Skin epidermis (tissue), 12 donors: ENCODE measurements at regions not wholly inside any gene's neighbourhood (a gene's known extent, or its start where the extent isn't known, plus 50 kb on each side); places are given as distances from the start of the nearest gene placed in this dataset.

Source experiments
- H3K27ac ChIP-seq, 21 experiments: fragments of 200-600 bp; sonication (generic) in 11 of 21; one replicate each; pipeline ENCODE4 v1.5.0; 2020; ENCODE audit warnings: mild to moderate bottlenecking in 3 of 21, inconsistent platforms in 2 of 21, moderate library complexity in 2 of 21
- H3K4me3 ChIP-seq, 7 experiments: fragments of 200-600 bp; sonication (generic) in 2 of 7; one replicate each; pipeline ENCODE4 v1.5.0; 2020; ENCODE audit warnings: inconsistent platforms in 2 of 7, mild to moderate bottlenecking in 2 of 7, moderate library complexity in 1 of 7

GRCh38 chr10:78366663-78367411, 333.2 kb downstream of the RPS24 start:
- Histone ChIP-seq H3K27ac (no peak overlapping the region), H3K4me3 (no peak overlapping the region)

DNA sequence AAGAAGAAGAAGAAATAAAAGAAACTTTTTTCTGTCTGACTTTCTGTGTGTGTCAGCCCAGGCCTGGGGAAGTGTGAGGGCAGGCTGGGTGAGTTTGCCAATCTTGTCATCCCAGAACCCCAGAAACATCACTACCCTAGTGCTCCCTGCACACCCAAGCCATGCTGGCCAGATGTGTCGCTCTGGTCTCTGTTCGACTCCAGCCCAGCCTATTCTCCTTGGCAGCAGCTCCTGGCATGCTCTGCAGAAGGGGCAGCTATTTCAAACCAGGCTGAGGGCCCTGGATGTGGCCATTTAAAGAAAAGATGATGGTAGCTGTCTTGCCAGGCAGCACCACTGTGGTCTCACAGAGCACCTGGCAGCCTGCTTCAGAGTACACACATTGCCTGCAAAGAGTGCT, 334.1 kb downstream of the RPS24 start:
- Histone ChIP-seq H3K27ac (no peak overlapping the region), H3K4me3 (no peak overlapping the region)

DNA sequence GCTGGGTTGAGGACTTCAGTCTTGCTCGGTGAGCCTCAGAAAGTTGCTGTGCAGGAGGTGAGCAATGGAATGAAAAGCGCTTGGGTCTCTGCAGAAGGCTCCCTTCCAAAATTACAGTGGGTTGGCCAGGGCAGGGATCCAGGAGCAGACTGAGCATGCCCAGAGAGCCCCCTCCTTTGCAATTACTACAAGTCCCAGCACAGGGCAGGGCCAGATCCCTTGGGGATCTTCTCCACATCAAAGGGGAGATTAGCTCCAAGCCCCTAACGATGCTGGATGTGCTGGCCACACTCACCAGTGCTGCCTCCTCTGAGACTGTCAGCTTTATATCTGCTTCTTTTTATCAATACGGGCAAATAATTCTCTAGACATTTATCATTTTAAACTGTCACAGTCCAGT, 337.5 kb downstream of the RPS24 start:
- H3K27ac ChIP-seq = no peak overlapping the region

DNA sequence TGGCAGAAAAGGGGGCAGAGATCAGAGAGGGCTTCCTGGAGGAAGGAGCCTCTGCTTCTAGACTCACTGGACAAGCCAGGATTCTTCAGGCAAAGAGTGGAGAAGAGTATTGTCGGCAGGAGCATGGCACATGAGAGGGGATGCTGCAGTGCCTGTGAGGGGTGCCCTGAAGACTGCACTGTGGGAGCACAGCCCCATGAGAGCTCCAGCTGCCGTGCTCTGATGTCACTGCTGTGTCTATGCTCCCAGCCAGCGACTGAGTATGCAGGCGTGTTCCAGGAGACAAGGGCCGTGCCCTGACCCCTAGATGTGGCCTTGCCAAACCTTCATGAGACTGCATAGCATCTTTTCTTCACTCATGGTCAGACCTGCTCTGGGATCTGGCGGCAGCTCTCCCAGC, 339.1 kb downstream of the RPS24 start:
- Histone ChIP-seq H3K4me3 (no peak overlapping the region), H3K27ac (no peak overlapping the region)

More for the DNA sequence above, 337.5 kb downstream of the RPS24 start:
- H3K4me3 ChIP-seq = no peak overlapping the region

- no peak overlapping the region for H3K4me3 ChIP-seq
Observed at GRCh38 chr10:78374331-78375028, 340.8 kb downstream of the RPS24 start.

DNA sequence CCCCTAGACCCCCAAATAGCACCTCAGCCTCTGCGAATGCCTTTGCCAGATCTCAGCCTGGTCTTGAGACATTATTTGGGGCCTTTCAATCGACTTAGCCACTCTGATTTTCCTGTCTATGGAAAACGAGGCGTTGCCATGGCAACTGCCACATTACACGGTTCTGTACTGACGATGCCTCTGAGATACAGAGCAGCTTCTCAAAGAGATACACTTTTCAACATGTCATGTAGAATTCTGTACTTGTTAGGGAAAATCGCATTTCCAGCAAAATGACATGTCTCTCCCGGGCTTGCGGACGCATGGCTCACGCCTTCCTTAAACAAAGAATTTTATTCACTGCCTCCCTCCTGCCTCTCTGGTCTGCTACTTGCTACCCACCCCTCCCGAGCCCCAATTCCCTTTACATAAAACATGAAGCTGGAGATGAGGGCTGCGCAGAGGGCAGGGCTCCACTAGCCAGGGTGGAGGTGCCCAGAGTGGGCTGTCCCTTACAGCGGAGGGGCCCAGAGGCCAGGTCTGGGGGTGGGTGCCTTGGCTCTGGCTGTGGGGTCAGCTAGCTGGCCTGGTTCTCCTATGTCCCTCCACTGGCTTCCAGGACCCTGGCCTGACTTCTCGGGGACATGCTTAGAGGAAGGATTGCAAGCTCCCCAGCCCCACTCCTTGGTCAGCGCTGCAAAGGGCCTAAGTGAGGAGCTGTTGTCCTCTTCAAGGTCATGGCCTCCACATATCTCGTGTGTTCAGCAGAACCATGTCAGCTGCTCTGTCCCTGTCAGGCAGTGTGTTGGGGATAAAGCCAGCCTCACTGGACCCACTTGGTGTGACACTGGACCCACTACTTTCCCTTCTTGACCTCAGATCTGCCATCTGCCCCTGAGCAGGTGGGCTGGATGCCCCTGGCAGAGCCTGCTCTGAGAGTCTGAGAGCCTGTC, 342.5 kb downstream of the RPS24 start:
- peak overlapping the region in 1 of 21 experiments; percentile 65 for H3K27ac ChIP-seq

More at GRCh38 chr10:78374331-78375028, 340.8 kb downstream of the RPS24 start:
- H3K27ac ChIP-seq = no peak overlapping the region

GRCh38 chr10:78377356-78377755, 343.7 kb downstream of the RPS24 start:
- Histone ChIP-seq H3K4me3 (no peak overlapping the region), H3K27ac (peak overlapping the region in 1 of 21 experiments; percentile 65)

More for the DNA sequence above, 342.5 kb downstream of the RPS24 start:
- H3K4me3 ChIP-seq = no peak overlapping the region

- peak overlapping the region in 1 of 21 experiments; percentile 50 for H3K27ac ChIP-seq
- H3K4me3 ChIP-seq = no peak overlapping the region
Observed at GRCh38 chr10:78378192-78378591, 344.5 kb downstream of the RPS24 start.

GRCh38 chr10:78381107-78381506, 347.4 kb downstream of the RPS24 start:
- Histone ChIP-seq H3K4me3 (no peak overlapping the region), H3K27ac (no peak overlapping the region)

GRCh38 chr10:78382047-78382446, 348.4 kb downstream of the RPS24 start:
- H3K4me3 ChIP-seq = no peak overlapping the region
- H3K27ac ChIP-seq = no peak overlapping the region

DNA sequence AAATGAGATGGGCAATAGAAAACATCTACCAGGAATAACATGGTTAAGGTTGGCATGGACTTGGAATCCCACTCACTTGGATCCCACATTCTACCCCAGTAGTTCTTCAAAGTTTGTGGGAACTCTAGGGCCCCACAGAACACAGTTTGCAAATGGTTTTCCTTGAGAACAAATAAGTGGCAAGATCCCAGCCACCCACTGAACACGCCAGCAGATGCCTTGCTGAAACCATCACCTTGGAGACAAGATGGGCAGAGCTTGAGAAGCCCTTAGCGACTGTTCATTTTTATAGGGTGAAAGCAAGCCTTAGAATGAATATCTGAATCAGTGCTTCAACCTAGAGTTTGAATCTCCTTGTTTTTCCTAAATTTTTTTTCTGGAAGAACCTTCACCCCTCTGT, 349.1 kb downstream of the RPS24 start:
- Histone ChIP-seq H3K4me3 (no peak overlapping the region), H3K27ac (no peak overlapping the region)

DNA sequence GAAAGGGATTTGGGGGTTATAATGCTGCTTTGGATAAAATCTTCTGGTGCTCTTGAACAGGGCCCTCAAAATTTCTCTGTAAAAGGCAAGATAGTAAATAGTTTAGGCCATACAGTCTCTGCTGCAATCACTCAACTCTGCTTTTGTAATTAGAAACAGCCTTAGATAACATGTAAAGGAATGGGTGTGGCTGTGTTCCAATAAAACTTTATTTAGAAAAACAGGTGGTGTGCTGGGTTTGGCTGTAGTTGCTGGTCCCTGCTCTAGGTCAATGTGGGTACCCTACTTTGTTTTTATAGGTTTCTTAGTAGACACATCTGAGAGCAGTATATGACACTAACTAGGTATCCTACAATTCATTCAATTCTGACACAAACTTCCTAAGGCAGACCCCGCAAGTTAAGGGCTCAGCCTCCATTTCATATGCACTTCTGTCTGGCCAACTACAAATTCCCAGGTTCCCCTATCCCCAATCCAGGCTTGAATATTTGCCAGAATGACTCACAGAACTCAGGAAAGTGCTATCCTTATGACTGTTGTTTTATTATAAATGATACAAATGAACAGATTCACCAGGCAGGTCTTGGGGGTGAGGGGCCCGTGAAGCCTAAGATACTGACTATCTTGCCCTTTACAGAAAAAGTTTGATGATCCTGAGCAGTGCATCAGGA, 349.9 kb downstream of the RPS24 start:
- Histone ChIP-seq H3K4me3 (no peak overlapping the region), H3K27ac (peak overlapping the region in 1 of 21 experiments; percentile 8)

DNA sequence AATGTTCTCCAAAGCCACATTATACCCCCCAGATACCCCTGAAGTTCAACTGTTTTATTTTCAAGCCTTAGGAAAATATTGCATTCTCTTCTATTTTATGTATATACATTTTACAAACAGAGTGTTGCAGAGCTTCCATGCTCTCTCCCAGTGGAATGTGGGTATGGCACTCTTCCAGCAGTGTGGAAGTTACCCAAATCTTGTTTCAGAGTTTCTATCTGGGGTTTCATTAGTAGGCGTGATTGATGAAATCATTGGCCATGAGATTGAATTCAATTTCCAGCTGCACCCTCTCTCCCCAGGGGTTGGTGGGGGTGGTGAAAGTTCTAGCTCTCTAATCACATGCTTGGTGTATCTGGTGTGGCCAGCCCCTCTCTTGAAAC, 350.4 kb downstream of the RPS24 start:
- H3K27ac ChIP-seq = no peak overlapping the region
- no peak overlapping the region for H3K4me3 ChIP-seq

DNA sequence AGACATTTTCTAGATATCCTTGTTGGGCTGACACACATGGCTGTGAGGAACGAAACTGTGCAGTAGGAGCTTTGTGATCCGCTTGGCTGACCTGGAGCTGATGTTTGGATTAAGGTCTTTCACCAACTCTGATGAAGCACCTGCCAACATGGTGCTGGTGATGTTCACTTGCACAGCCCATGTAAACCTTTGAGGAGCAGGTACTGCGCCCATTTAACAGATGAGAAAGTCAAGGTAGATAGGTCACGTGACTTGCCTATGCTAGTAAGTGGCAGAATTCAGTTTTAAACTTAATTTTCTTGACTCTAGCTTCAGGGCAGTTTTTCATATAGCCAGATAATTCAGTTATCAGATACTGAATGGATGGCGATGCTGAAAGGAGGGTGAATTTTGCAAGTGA, 351.9 kb downstream of the RPS24 start:
- no peak overlapping the region for H3K4me3 ChIP-seq
- H3K27ac ChIP-seq = no peak overlapping the region

DNA sequence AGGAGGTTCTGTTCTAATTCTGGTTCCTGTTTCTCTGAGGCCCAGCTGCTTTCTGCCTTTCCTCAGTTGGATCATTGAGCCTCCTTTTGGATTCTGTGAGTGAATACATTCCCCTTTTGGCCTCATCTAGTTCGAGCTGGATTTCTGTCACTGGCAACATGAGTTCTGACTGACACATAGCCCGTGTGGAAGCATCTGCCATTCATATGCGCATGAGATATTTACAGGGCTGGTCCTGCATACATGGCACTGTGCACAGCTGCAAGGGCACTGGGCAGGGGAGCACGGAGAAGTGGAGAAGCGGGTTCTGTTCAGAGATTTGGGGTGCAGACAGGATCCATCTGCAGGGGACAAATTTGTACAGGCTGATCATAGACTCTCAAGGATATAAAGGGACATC, 352.8 kb downstream of the RPS24 start:
- H3K27ac ChIP-seq = no peak overlapping the region
- H3K4me3 ChIP-seq = no peak overlapping the region

GRCh38 chr10:78388331-78389050, 354.8 kb downstream of the RPS24 start:
- H3K27ac ChIP-seq = no peak overlapping the region
- H3K4me3 ChIP-seq = no peak overlapping the region

- no peak overlapping the region for H3K27ac ChIP-seq
- no peak overlapping the region for H3K4me3 ChIP-seq
Observed at GRCh38 chr10:78389419-78389818, 355.8 kb downstream of the RPS24 start.

DNA sequence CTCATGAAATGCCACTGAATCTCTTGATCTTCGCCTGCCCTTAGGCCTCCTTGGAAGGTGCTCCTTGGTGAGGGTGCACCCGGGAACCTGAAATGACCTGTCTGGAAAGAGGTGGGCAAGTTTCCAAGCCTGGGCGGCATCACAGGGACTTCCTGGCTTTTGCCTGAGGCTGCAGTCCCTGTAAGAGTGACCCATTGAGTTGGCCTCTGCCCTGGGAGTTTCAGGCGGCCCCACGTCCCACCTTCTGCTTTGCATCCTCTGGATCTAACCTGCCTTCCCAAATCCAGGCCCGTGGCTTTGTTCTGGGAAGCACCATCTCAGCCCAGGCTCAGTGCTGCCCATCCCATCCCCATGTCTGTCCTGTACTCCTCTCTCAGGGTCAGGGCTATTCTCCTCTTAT, 356.4 kb downstream of the RPS24 start:
- H3K4me3 ChIP-seq = no peak overlapping the region

DNA sequence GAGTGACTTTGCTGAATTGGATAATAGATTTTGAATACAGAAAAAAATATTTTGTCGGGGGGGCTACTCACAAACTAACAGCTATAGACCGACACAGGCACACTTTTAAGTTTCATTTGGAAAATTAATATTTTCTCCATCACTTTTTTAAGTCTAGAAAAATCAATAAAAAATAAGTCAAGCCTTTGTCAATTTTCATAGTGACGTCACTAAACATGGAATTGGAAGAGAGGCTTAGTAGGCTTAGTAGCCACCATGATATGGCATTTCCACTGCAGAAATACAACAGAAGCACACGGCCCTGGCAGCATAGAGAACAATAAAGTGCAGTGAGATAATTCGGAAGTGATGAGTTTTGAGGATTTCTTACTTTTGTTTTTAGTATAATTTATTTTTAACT, 357.2 kb downstream of the RPS24 start:
- no peak overlapping the region for H3K27ac ChIP-seq
- no peak overlapping the region for H3K4me3 ChIP-seq

More for the DNA sequence above, 356.4 kb downstream of the RPS24 start:
- no peak overlapping the region for H3K27ac ChIP-seq
